Activated B cell treated with CpG ODN at 0.5 μM for 24 hours (primary cell): ENCODE measurements at regions not wholly inside any gene's neighbourhood (a gene's known extent, or its start where the extent isn't known, plus 50 kb on each side); places are given as distances from the start of the nearest gene placed in this dataset.

Source experiments
- ATAC-seq: fragments of 200-7000 bp; cut with Tn5 transposase; one replicate; pipeline ENCODE4 v1.10.0; 2021; ENCODE audit warnings: low read depth, mild to moderate bottlenecking, moderate library complexity
- CTCF ChIA-PET: fragments of 350-600 bp; sonication (Branson Sonifier 250); formaldehyde crosslinking; loops from one replicate; lab custom pipeline; 2021; ENCODE audit warnings: antibody characterized with exemption; lab: Charles Lee
- POLR2A ChIA-PET: fragments of 350-600 bp; sonication (Branson Sonifier 250); formaldehyde crosslinking; loops from one replicate; lab custom pipeline; 2021; ENCODE audit warnings: antibody characterized with exemption; lab: Charles Lee
- DNase-seq: peaks from one replicate; pipeline ENCODE4 v3.0.0; 2022
- H3K27ac Mint-ChIP-seq: one replicate; pipeline ENCODE4 v1.8.0; 2020; ENCODE audit warnings: mixed read lengths
- H3K27me3 Mint-ChIP-seq: one replicate; pipeline ENCODE4 v1.8.0; 2021; ENCODE audit warnings: mixed read lengths
- H3K36me3 Mint-ChIP-seq: one replicate; pipeline ENCODE4 v1.8.0; 2021; ENCODE audit warnings: low read depth, mixed read lengths
- H3K4me1 Mint-ChIP-seq: one replicate; pipeline ENCODE4 v1.8.0; 2021; ENCODE audit warnings: mixed read lengths
- H3K4me3 Mint-ChIP-seq: one replicate; pipeline ENCODE4 v1.8.0; 2020; ENCODE audit warnings: mild to moderate bottlenecking, mixed read lengths
- H3K9me3 Mint-ChIP-seq: one replicate; pipeline ENCODE4 v1.8.0; 2020; ENCODE audit warnings: mixed read lengths
- CTCF ChIP-seq: fragments of 200-600 bp; IDR thresholded peaks from one replicate; pipeline ENCODE4 v1.8.0; 2022; ENCODE audit warnings: antibody characterized with exemption, mild to moderate bottlenecking
- intact Hi-C: fragments of 100-400 bp; cut with micrococcal nuclease; formaldehyde crosslinking; loops from one replicate; pipeline ENCODE4 v1.15.1; 2024

DNA sequence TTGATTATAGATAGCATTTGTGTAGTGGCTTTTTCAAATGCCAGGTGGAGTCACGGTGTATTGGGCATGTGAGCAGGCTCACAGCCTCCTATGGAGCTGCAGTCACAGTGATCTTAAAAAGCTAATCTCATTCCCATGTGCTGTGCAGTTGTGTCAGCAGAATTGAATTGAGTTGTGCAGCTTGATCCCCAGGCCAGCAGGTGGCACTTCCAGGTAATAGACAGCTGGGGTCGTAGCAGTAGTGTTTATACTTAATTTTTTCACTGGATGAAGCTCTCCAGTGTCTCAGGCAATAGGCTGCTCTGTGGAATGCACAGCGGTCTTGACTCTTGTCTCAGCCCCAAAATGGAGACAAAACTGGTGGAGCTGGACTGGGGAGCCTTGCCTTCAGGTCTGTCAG is 1028.1 kb downstream of the SH3BGRL start:
- no peak for DNase-seq
- no peaks in the 10 kb centered on the region for H3K9me3 Mint-ChIP-seq
- intact Hi-C loops, result no loop called here
- no peak overlapping the region for H3K4me3 Mint-ChIP-seq
- CTCF ChIA-PET, result no interaction called here
- no peak overlapping the region for H3K27ac Mint-ChIP-seq
- H3K4me1 Mint-ChIP-seq, result no peaks in the 10 kb centered on the region
- POLR2A ChIA-PET, result no interaction called here
- TF ChIP-seq CTCF, result no peak
- no peaks in the 10 kb centered on the region for H3K27me3 Mint-ChIP-seq
- no peaks in the 10 kb centered on the region for H3K36me3 Mint-ChIP-seq
- ATAC-seq, result no peak

GRCh38 chrX:82232679-82233078 is 1030.8 kb downstream of the SH3BGRL start:
- H3K36me3 Mint-ChIP-seq, result no peaks in the 10 kb centered on the region
- intact Hi-C loops, result no loop called here
- H3K4me3 Mint-ChIP-seq, result no peak overlapping the region
- peaks cover 4% of the 10 kb centered on the region for H3K9me3 Mint-ChIP-seq
- ChIA-PET POLR2A (no interaction called here), CTCF (no interaction called here)
- DNase-seq (no peak), ATAC-seq (no peak)
- no peak overlapping the region for H3K27ac Mint-ChIP-seq
- no peak for TF ChIP-seq CTCF
- H3K4me1 Mint-ChIP-seq, result no peaks in the 10 kb centered on the region
- H3K27me3 Mint-ChIP-seq, result no peaks in the 10 kb centered on the region

GRCh38 chrX:82237328-82237727 is 1035.4 kb downstream of the SH3BGRL start:
- peaks cover 6% of the 10 kb centered on the region for H3K9me3 Mint-ChIP-seq
- ATAC-seq, result no peak
- H3K4me3 Mint-ChIP-seq, result no peak overlapping the region
- ChIA-PET CTCF (no interaction called here), POLR2A (no interaction called here)
- DNase-seq, result no peak
- no peaks in the 10 kb centered on the region for H3K4me1 Mint-ChIP-seq
- no peak overlapping the region for H3K27ac Mint-ChIP-seq
- H3K36me3 Mint-ChIP-seq, result no peaks in the 10 kb centered on the region
- TF ChIP-seq CTCF, result no peak
- intact Hi-C loops, result no loop called here
- H3K27me3 Mint-ChIP-seq, result no peaks in the 10 kb centered on the region
